GM12892 (cell line): ENCODE measurements at regions not wholly inside any gene's neighbourhood (a gene's known extent, or its start where the extent isn't known, plus 50 kb on each side); places are given as distances from the start of the nearest gene placed in this dataset.

ENCODE experiments used
- POLR2A ChIP-seq: IDR thresholded peaks from 2 replicates; pipeline ENCODE4 v1.6.1; 2011; ENCODE audit warnings: low read depth, low read length, control low read depth
- POLR2AphosphoS5 ChIP-seq: IDR thresholded peaks from 2 replicates; pipeline ENCODE4 v1.6.1; 2011; ENCODE audit warnings: low read depth, low read length, control low read depth
- TAF1 ChIP-seq: IDR thresholded peaks from 2 replicates; pipeline ENCODE4 v1.6.1; 2011; ENCODE audit warnings: low read depth, mild to moderate bottlenecking, control low read depth, low read length, borderline replicate concordance

DNA sequence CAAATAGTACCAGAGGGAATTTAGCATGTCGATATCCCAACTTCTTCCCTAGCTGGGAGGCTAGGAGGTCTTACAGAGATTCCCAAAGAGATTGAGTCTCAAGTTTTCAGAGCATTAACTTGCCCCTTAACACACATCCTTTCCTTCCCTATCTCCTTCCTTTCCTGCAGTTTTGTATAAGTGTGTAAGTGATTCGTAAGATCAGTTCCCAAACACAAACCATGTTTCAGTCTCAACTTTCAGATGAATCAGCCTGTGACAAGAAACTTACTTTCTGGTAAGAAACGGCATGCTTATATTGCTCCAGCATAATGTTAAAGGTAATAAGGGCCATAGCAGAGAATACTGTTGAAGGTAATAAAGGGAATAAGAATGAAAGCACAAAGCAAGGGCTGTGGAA, 472.2 kb downstream of the LIG4 start:
- no peak for TF ChIP-seq POLR2A
- TF ChIP-seq POLR2AphosphoS5 = no peak
- no peak for TF ChIP-seq TAF1
